Right hindlimb (tissue), 1 donor: ENCODE measurements at regions not wholly inside any gene's neighbourhood (a gene's known extent, or its start where the extent isn't known, plus 50 kb on each side); places are given as distances from the start of the nearest gene placed in this dataset.
A peak's percentile ranks its signal among the peaks of the same experiment; 100 is the strongest.

Source experiments
- DNase-seq: peaks from one replicate; pipeline ENCODE4 v3.0.0-alpha.2; 2018

DNA sequence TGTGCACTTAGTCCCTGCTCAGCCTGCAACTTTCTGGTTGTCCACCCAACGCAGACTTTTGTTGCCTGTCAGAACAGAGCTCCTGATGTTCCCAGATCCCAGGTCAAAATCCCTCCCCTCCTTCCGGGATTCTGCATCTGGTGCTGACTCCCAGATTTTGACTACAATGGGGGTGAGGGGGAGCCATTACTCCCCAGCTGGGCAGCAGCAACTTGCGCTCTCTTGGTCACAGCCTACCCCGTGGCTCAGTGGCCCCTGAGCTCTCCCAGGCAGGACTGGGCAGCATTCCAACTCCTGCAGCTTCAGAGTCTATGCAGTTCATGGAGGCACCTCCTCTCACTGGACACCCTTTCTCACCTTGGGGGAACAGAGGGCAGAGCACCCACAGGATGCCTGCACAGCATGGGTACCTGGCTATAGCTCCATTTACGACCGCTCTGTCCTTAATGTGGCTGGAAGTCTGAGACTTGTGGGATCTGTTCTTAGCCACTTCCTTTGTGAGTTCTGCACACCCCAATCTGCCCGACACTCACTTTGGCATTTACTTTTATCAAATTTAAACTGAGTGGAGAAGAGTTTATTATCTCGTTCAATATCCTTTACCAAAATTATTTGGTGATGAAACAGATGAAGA, 545.5 kb upstream of the MGMT start:
- DNase-seq: peak; percentile 13

DNA sequence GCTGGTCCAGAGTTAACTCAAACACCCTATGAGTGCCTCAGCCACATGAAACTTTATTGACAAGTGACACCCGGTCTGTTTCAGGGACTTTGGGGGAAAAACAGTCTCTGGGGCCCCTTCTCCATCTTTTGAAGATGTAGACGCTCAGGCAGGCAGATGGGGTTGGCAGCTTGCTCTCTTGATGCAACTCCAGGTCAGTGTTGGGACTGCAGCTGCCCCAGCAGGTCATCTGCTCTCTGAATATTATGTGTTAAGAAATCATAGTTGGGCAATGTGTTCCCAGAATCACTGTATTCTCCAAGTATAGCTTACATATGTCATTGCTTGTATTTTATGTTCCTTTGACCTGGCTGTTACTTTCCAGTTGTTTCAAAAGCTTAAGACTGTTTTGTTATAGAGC, 544.9 kb upstream of the MGMT start:
- DNase-seq: peak; percentile 52

DNA sequence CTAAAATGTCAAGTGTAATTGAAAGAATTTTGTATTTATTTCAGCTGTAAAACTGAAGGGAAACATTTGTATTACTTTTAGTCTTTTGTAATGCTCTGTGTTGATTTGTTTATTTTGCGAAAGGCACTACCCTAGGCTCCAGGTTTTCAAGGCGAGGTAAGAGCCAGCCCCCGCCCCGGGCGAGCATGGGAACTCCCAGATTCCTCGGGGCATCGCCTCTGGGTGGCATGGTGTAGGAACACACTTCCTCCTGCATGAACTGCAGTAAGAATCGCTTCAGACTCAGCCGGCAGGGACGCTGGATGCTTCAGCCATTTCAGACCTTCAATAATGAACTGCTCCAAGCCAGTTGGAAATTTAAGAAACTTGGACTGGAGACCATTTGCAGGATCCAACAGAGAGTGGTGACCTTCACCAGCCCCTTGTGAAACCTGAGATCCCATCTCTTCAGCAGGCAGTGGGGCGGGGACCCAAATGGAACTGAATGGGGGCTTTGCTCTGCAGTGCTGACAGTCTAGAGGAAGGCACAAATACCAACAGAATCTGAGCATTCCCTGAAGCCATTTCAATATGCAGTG, 544.3 kb upstream of the MGMT start:
- DNase-seq: peak; percentile 46

DNA sequence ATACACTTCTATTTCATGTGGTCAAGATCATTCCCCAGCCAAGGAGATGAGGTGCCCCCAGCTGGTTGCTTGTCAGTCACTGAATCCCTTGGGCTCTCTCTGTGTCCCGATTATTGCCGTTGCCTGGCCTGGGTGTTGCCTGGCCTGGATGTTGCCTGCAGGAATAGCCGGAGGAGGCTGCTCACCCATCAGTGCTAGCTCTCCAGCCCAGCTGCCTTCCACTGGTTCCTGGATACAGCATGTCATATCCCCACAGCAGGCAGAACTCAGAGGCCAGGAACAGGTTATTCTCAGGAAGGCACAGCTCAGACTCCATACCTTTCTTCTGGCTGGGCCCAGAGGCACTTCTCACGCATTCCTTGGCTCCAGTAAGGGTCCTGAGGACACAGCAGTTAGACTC, 542.1 kb upstream of the MGMT start:
- DNase-seq: peak; percentile 11

DNA sequence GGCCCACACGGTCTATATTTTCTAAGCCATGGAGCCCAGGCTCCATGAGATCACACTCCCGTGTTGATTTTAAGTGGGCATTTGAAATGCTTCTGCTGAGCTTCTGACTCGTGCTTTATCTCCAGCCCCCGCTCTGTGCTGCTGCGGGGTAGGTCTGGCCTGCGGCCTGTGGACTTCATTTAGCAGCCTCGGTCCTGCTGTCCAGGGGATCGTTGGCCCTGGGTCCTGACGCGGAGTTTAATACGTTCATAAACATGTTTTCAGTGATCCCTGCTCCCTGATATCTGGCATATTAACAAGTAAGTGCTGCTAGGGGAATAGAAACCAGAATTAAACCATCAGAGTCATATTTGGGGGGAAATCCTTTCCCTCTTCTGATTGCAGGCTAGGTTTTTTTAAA, 540.3 kb upstream of the MGMT start:
- DNase-seq: peak; percentile 80

DNA sequence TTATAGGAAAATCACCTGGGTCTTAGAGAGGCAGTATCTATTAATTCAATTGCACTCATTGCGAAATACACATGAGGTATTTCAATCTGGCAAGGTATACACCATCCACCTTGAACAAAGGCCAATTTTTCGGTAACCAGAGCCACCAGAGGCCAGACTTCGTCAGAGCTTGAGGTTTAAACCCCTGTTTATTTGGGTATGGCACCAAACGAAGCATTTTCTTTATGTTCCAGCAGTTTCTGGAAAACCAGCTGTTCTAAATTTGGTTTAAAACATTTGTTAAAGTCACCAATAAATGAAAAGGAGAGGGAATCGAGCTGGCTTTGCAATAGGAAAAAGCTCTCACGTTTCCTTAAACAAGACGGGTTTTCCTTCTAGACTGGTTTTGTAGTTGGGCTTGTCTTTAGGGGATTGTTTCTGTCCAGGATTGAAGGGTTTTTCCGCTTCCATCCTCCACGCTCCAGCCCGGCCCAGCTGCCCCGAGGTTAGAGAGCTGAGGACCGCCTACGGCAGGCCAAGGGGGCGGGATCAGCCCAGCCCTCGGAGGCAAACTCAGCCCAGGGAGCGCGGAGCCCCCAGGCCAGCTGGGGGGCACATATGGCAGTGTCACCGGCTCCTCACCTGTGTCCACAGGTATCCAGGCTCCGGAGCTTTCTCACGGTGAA, 539.4 kb upstream of the MGMT start:
- DNase-seq: peak; percentile 90

DNA sequence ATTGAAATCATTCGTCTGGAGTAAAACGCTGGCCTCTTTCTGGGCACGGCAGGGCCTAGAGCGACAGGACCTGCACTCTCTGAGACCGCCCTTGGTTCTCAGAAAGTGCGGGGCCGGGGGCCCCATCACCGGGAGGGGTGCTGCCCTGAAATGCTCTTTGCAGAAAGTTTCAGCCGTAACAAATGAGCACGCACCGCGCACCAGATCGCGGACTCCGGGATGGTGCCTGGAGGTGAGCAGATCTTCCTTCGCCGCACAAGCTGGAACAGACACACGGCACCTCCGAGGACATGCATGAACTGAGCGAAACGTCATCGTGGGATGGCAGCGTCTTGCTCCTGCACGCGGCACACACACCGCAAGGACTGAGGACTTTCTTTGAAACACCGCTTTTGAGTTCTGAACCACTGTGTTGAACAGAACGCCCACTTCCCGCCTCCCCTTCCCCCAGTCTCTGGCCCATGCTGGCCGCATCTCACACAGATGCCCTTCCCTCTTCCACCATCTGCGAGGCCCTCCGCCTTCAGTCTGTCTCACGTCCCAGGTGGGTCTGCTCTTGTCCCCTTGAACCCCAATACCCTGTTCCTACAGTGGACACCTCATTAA, 538.7 kb upstream of the MGMT start:
- DNase-seq: peak; percentile 48

DNA sequence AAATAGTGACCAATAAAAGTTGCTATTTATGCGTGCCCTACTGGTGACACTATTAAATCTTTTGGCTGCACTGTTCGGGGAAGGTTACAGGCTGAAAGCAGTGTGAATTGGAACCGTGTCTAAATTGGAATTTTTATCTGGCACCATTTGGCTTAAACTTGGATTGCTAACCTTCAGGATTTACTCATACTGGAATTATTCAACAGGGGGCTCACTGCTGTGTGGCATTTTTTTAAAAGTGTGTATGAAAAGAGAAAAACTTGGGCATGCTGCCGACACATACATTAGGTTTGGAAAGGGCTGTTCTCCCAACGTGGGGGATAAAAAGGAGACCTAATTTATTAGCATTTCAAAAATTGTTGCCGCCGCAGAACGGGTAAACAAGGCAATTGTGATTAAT, 537.9 kb upstream of the MGMT start:
- DNase-seq: peak; percentile 63

DNA sequence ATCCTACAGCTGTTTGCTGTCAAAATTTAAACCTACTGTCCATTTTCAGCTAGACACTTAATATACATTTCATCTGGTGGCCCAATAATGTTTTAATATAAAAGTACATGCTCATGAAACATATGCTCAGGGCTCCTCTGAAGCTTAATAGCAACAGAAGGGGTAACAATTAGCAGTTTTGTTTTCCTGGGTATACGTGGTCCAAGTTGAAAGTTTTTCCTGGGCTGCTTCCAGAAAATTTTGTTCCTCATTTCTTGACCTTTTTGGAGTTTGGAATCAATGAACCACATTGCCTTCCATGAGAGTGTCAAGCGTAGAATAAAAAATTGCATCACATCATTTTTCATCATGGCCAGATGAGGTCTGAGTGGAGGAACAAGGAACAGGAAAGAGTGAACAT, 537.3 kb upstream of the MGMT start:
- no peak for DNase-seq

DNA sequence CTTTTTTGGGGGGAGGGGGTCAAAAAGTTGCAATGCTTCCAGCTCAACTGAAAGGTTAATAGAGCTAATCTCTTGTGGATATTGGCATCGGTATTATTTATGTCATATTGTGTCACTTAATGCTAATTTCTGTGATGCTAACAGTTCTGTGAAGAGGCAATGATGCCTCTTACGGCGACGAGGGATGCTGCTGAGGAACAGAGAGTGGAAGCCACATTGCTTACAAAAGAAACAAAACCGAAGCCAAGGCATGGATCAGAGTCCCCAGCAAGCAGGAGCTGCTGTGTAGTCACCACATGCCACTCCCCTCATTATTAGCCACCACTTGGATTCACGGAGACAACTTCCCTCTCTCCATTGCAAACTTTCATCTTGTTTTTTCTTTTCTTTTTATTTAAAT, 536.5 kb upstream of the MGMT start:
- DNase-seq: no peak

DNA sequence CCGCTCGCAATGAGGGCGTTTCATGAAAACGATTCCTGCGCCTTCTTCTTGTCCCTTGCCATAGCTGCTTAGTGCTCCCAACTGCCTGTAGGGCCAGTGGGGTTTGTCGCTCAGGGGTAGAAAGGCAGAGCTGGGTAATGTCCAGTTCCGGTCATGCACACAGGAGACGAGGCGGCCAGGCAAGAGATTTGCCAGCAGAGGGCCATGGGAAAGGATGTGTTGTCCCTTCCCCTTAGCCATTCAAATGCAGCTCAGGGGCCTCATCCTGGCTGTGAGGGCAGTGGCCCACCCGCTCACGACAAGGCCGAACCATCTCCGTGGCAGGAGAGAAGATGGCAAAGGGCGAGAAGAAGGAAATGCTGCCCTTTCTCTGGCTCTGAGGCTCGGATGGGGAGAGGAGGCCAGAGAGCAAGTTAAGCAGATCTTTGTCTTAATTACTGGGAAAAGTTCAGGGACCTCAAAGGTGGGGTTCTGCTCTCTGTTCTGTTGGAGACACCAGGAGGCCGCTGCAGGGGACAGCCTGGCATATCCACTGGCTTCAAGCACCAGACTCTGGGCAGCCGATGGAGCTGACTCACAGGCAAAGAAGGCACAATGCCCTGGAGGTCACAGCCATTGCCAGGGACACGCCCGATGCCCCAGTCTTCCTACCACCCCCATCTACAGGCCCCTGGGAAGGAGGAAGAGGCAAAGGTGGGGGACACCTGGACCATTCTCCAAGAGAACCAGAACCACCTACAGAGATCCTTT, 534.8 kb upstream of the MGMT start:
- DNase-seq: no peak

DNA sequence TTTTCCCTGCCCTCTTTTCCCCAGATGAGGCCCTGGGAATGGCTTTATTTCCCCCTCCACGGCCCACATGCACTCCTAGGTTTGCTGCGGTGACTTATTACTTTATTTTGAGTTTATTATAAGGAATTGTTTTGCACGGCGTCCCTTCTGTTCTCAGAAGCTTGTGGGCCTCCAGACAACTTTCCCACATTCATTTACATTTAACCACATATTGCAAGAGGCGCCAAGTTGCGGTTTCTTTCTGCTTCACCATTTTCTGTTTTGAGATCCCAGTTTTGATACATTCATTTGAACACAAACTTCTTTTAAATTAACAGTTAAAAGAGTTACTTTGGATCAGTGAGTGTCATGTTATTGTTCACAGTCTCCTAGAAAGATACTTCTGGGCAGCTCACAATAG, 532.5 kb upstream of the MGMT start:
- no peak for DNase-seq

DNA sequence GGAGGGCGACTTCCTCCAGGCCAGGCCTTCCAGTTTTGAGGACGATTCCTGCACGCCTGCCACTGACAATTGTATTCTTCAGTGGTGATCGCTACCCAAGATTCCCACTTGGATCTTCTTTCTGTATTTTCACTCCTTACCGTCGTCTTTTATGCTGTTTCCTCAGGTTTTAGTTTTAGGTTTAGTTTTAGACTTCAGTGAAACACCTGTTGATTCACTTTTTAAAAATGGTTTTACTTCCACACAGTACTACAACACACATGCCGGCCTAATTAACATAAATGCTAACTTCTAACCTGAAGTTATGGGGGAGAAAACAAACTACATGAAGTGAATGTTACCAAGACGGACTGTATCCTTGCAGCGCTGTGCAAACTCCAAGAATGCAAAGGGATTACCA, 530.6 kb upstream of the MGMT start:
- no peak for DNase-seq

DNA sequence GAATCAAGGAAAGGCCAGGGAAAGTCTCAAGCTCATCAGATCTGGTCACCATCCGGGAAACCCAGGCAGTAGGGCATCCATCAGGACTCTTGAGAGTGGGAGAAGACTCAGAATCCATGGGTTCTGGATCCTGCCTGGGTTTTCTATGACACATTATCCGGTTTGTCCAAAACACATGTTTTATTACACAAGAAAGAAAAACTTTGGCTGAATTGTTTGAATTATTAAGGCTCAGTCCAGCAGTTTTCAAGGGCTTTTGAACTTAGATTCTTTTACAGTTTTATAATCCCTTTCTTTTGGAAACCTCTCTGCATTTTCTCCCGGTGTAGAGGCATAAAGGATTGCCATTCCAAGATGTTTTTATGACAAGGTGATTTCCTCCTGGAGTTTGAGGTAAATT, 528.5 kb upstream of the MGMT start:
- DNase-seq: no peak

DNA sequence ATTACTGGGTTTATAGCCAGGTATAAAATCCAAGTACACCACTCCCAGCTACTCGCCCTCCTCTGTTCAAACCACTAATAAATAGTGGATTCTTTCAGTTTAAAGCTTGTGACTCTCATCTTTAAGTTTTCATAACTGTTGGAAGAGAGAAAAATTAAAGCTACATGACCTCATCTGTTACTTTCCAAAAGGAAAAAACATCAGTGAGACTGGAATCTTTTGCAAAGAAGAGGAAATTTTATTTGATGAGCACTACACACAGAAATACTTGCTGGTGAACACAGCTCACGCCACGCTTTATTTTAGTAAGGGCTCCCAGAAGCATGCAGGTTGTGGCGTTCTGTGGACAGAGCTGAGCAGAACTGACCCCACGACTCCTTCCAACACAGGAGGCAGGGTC, 527.0 kb upstream of the MGMT start:
- DNase-seq: no peak

DNA sequence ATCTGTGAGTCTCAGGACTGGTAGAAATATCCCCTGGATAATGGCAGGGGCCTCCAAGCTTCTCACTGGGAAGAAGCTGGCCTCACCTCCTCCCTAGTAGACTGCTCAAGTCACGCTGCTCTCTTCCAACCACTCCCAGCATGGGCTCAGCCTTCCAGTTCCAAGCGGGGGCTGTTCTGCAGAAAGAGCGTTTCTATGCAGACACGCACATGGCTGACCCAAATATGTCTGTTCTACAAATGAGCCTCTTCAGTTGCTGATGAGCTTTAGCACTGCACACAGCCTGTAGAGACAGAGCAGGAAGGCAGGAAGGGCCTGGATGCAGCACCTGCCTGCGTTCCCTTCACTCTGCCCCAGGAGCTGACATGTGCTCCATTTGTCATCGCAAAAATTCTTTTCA, 523.9 kb upstream of the MGMT start:
- DNase-seq: no peak

DNA sequence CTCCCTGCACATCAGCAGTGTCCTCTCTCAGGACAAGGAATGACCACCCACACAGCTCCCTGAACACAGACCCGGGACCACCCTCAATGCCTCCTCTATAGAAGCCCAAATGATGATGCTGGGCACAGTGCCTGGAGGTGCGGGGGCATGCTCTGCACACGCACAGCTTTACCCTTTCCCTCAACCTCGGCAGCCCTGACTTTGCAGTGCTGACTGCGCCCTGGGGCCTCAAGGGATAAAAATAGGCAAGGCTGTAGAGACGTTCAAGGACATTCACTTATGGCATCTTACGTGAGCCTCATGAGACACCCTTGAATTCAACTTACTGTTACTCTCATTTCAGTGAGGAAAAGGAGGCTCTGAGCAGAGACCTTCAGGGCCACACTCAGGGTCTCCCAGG, 521.6 kb upstream of the MGMT start:
- no peak for DNase-seq

DNA sequence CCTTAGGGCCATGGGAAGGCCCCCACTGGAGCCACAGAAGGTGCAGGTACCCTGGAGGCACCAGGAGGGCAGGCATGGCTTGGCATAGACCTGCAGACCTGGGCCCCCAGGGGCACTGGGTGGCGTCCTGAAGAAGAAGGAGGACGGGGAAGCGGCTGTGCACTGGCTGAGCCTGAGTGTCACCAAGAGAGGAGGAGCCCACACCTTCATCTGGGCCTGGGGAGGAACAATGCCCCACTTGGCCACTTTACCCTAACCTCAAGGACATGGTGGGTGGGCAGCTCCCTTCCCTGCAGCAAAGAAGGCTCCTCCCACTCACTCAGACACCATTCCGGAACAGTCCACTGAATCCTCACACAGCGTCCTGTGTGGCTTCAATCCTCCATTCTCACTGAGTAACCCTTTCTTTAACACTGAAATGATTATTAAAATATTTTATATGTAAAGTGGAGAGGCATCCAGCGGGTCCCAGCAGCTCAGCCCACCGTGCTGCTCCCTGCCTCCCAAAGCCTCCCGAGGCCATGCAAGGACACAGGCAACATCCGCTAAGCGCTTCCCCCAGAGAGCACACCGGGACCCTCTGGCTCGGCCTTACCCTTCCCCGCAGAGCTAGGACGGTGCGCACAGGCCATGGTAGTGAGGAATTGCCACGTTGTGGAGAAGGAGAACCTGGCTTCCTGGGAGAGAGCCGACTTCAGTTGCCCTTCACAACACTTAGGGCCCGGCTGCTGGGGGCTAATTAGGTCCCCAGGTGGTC, 516.7 kb upstream of the MGMT start:
- DNase-seq: no peak

DNA sequence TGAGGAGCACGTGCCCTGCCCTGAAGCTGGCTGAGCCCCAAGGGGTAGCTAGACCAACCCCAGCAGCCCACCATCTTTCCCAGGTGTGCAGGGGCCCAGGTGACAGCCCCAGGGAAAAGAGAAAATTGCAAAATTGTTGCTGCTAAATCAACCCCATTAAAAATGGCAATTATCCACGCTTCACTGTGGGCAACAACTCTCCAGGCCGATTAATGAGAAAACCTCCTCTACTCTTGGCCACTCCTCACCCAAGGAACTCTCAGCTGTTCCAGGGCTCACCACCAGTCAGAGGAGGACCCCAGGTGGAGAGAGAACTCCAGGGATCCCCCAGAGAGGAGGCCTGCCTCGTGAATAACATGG, 516.1 kb upstream of the MGMT start:
- DNase-seq: no peak

DNA sequence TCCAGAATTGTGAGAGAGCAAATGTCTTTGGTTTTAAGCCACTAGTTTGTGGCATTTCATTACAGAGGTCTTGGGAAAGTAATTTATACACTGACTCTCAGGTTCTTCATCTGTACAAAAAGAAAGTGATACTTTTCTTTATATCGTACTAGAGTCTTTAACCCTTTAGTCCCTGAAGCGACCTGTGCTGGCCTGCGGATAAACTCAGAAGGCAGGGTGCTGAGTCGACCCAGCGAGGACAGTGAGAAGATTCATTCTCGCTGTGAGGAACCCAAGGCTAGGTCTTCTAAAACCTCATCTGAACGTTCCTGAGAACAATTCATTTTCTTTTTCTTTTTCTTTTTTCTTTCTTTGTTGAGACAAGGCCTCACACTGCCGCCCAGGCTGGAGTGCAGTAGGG, 514.2 kb upstream of the MGMT start:
- no peak for DNase-seq

DNA sequence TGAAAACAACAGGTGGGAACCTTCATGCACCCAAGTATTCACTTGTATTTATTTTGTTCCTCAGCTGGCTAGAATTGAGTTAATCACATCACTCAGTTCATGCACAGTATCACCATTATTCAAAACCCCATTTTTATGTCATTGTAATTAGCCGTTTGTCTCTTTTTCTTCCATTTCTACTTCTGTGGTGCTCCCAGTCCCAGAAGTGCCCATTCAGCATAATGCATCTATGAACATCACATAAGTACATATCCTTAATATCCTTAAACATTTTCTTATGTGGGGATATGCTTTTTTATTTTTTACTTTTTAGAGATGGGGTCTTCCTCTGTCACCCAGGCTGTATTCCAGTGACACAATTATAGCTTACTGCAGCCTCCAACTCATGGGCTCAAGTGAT, 510.9 kb upstream of the MGMT start:
- no peak for DNase-seq

DNA sequence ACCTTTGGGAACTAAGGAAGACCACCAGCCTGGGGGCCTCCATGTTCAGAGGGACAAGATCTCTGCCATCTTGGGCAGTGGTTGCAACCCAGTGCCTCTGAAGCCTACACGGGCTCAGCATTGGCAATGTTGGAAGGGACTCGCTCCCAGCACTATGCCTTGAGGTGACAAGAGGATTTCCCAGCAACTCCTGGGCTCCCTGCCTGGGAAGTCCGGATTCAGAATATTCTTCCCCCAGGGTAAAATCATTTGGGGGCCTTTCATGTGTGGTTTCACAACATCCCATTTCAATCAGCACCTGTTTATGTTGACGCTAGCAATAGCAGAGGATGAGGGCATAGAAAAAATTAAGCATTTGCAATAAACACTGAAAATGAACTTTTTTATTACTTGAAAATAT, 509.8 kb upstream of the MGMT start:
- DNase-seq: no peak
